ENCODE measurements at regions not wholly inside any gene's neighbourhood (a gene's known extent, or its start where the extent isn't known, plus 50 kb on each side); places are given as distances from the start of the nearest gene placed in this dataset.

DNA sequence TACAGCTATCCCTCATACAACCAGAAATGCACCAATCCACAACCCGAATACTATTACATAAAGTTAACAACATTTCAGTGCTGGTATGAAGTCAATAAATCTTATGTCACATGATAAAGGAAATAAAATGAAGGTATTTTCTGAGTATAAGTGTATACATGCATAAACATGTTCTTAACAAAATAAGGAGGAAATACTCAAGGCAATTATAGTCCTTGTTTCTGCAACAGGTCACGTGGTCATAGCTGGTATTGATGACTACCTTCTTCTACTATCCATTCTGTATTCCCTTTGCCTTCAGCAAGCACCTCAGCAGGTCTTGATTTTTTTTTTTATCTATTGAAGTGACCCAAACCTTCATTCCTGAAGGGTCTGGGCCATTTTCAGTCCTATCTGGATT is 675.6 kb downstream of the RPL10L start:
- TF ChIP-seq, protein P1, sequence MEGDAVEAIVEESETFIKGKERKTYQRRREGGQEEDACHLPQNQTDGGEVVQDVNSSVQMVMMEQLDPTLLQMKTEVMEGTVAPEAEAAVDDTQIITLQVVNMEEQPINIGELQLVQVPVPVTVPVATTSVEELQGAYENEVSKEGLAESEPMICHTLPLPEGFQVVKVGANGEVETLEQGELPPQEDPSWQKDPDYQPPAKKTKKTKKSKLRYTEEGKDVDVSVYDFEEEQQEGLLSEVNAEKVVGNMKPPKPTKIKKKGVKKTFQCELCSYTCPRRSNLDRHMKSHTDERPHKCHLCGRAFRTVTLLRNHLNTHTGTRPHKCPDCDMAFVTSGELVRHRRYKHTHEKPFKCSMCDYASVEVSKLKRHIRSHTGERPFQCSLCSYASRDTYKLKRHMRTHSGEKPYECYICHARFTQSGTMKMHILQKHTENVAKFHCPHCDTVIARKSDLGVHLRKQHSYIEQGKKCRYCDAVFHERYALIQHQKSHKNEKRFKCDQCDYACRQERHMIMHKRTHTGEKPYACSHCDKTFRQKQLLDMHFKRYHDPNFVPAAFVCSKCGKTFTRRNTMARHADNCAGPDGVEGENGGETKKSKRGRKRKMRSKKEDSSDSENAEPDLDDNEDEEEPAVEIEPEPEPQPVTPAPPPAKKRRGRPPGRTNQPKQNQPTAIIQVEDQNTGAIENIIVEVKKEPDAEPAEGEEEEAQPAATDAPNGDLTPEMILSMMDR (IDR thresholded peaks at IDR 0.05): no peak
- no peak for TF ChIP-seq POLR2A (IDR thresholded peaks at IDR 0.05)
